HepG2 (cell line): ENCODE measurements at regions not wholly inside any gene's neighbourhood (a gene's known extent, or its start where the extent isn't known, plus 50 kb on each side); places are given as distances from the start of the nearest gene placed in this dataset.

Experiments
- JUND ChIP-seq: sonication (generic); formaldehyde crosslinking; IDR thresholded peaks from 2 replicates; pipeline ENCODE4 v1.8.0; 2022; ENCODE audit warnings: mild to moderate bottlenecking, missing genetic modification reagents
- MYNN ChIP-seq: sonication (generic); formaldehyde crosslinking; IDR thresholded peaks from 2 replicates; pipeline ENCODE4 v1.4.0; 2020; ENCODE audit warnings: mild to moderate bottlenecking, low read depth, missing genetic modification reagents
- POLR2A ChIP-seq, 2 experiments: IDR thresholded peaks; 2 replicates each; pipeline ENCODE4 v1.6.1; 2011; ENCODE audit warnings: low read depth in 2 of 2, low read length in 2 of 2, mild to moderate bottlenecking in 1 of 2, moderate library complexity in 1 of 2; ENCODE audit not compliant: insufficient read depth in 1 of 2
- TBL1XR1 ChIP-seq: fragments of 150-350 bp; IDR thresholded peaks from 2 replicates; pipeline ENCODE4 v1.6.1; 2014; ENCODE audit warnings: borderline replicate concordance, low read length; ENCODE audit not compliant: partially characterized antibody
- TBX2 ChIP-seq: sonication (generic); formaldehyde crosslinking; IDR thresholded peaks from 2 replicates; pipeline ENCODE4 v1.5.0; 2020; ENCODE audit warnings: missing genetic modification reagents, mild to moderate bottlenecking, borderline replicate concordance
- ZFY ChIP-seq: sonication (generic); formaldehyde crosslinking; IDR thresholded peaks from 2 replicates; pipeline ENCODE4 v1.4.0; 2020; ENCODE audit warnings: missing genetic modification reagents
- ZNF264 ChIP-seq: sonication (generic); formaldehyde crosslinking; IDR thresholded peaks from 2 replicates; pipeline ENCODE4 v1.4.0; 2020; ENCODE audit warnings: missing genetic modification reagents
- ZNF589 ChIP-seq: sonication (generic); formaldehyde crosslinking; conservative IDR thresholded peaks from 2 replicates; pipeline ENCODE4 v1.8.0; 2022; ENCODE audit warnings: mild to moderate bottlenecking, moderate library complexity, missing genetic modification reagents
- ZSCAN29 ChIP-seq: sonication (generic); formaldehyde crosslinking; conservative IDR thresholded peaks from 2 replicates; pipeline ENCODE4 v1.4.0; 2020; ENCODE audit warnings: mild to moderate bottlenecking, missing genetic modification reagents
- TF ChIP-seq, protein P1 (sequence below): sonication (generic); formaldehyde crosslinking; IDR thresholded peaks from 2 replicates; pipeline ENCODE4 v1.5.0; 2020; ENCODE audit warnings: mild to moderate bottlenecking, missing genetic modification reagents, moderate library complexity
- TF ChIP-seq, protein P2 (sequence below): sonication (generic); formaldehyde crosslinking; IDR thresholded peaks from 2 replicates; pipeline ENCODE4 v1.5.0; 2020; ENCODE audit warnings: missing genetic modification reagents
- TF ChIP-seq, protein P3 (sequence below): IDR thresholded peaks from 2 replicates; pipeline ENCODE4 v1.6.1; 2012; ENCODE audit warnings: inconsistent platforms

DNA sequence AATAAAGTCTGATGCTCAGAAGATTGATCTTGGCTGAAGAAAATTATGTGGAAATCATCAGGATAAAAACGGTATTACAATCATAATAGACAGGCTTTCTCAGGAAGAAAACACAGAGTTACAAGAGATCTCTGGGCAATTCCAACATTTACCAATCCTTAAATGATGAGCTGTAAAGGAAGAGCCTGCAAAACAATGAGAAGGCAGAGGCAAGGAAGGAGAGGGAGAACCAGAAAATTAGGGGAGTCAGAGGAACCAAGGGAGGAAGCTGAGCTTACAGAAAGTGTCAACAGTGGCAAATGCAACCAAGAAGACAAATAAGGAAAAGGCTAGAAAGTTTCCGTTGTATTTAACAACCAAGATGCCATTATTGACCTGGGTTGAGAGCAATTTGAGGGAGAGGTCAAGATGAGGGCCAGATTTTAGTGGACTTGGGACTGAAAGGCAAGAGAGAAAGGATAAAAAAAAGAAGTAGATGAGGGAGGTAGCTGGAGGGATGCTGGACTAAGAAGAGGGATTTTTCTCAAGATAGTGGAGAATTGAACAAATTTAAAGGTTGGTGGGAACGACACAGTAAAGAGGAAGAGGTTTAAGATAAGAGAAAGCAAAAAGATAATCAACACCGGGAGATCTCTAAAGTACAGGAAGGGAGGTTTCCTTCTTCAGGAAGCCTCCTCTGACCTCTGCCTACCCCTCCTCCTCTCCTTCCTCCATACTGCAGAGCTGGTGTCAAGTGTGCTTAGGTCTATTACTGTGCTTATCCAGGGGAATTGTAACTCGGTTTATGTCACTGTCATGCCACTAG is 116.9 kb downstream of the DUSP6 start:
- TF ChIP-seq, protein P1, sequence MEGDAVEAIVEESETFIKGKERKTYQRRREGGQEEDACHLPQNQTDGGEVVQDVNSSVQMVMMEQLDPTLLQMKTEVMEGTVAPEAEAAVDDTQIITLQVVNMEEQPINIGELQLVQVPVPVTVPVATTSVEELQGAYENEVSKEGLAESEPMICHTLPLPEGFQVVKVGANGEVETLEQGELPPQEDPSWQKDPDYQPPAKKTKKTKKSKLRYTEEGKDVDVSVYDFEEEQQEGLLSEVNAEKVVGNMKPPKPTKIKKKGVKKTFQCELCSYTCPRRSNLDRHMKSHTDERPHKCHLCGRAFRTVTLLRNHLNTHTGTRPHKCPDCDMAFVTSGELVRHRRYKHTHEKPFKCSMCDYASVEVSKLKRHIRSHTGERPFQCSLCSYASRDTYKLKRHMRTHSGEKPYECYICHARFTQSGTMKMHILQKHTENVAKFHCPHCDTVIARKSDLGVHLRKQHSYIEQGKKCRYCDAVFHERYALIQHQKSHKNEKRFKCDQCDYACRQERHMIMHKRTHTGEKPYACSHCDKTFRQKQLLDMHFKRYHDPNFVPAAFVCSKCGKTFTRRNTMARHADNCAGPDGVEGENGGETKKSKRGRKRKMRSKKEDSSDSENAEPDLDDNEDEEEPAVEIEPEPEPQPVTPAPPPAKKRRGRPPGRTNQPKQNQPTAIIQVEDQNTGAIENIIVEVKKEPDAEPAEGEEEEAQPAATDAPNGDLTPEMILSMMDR (CRISPR knock-in tag): no peak
- TF ChIP-seq ZNF264 (CRISPR knock-in tag) (no peak), ZSCAN29 (CRISPR knock-in tag) (no peak), TBX2 (CRISPR knock-in tag) (no peak), MYNN (CRISPR knock-in tag) (no peak), ZFY (CRISPR knock-in tag) (no peak), TBL1XR1 (no peak), ZNF589 (CRISPR knock-in tag) (no peak), POLR2A (IDR thresholded peaks at IDR 0.05; ENCODE audit: insufficient read depth in 1 of 2, low read depth in 2 of 2, low read length in 2 of 2) (no peak), JUND (no peak)
- TF ChIP-seq, protein P2, sequence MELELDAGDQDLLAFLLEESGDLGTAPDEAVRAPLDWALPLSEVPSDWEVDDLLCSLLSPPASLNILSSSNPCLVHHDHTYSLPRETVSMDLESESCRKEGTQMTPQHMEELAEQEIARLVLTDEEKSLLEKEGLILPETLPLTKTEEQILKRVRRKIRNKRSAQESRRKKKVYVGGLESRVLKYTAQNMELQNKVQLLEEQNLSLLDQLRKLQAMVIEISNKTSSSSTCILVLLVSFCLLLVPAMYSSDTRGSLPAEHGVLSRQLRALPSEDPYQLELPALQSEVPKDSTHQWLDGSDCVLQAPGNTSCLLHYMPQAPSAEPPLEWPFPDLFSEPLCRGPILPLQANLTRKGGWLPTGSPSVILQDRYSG (CRISPR knock-in tag): no peak
- TF ChIP-seq, protein P3, sequence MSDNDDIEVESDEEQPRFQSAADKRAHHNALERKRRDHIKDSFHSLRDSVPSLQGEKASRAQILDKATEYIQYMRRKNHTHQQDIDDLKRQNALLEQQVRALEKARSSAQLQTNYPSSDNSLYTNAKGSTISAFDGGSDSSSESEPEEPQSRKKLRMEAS: no peak
